GM03348 (cell line): ENCODE measurements at regions not wholly inside any gene's neighbourhood (a gene's known extent, or its start where the extent isn't known, plus 50 kb on each side); places are given as distances from the start of the nearest gene placed in this dataset.

Source experiments
- DNase-seq: peaks from one replicate; pipeline ENCODE4 v3.0.0; 2012; ENCODE audit warnings: low spot score

DNA sequence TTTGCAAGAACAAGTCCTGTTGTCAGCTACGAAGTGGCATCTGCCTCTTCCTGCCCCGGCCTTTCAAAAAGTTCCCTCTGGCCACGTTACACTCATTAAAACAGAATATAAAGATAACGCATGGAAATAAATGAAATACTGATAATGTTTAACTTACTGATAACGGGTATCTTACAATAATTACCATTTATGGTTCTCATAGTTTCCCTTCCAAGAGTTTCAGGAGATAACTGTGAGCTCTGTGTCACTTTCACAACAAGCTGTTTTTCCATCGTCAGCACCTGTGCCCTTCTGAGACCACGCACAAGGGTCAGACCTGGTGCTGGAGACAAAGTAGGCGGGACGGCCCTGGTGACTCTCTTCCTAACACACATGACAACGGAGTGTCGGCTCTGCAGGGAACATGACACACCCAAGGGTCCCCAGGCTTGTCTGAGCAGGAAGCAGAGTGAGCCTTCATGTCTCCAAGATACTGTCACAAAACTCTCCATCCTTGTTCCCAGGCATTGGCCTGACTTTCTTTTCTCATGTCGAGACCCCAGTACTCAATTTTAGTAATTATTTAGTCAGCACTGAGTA is 86.2 kb upstream of the THBS2 start:
- DNase-seq: no peak

DNA sequence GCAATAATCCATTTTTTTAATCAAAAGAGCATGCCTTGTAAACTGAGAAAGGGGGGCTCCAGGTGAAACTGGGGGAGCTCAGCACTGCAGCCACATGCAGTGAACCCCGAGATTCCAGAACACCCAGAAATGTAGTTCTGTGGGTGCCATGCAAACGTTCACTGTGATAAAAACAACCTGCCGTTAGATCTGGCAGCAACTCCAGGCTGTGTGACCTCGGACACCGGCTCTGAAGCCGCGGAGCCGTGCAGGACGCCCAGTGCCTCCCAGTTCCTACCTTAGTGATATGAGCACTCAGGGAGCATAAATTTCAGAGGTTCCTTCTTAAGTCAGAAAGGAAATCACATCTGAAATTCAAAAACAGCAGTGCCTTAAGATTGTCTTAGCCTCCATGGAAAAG is 85.4 kb upstream of the THBS2 start:
- no peak for DNase-seq

DNA sequence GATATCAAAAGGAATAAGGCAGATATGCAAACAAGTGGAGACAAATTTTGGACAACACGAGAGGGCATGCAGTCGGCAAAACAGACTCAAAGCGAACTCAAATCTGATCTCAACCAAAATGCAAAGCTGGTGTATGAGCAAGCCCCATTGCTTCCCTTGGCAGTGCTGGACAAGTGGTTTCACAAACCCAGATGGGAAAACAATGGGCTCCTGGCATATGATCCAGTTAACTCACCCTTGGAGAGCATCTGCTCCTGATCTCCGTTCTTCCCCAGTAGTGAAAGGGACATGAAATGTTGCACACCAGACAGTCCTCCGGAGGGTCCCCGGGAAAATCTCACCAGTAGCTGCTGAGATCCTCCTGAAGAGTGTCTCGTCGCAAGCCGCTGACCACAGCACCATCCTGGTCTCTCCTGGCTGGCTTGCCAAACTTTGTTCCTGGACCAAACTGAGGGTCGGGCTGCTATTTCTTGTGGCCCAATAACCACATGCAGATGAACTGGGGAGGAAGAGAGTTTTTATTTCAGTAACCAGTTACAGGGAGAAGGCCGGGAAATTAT is 84.3 kb upstream of the THBS2 start:
- peak; percentile 69 for DNase-seq

DNA sequence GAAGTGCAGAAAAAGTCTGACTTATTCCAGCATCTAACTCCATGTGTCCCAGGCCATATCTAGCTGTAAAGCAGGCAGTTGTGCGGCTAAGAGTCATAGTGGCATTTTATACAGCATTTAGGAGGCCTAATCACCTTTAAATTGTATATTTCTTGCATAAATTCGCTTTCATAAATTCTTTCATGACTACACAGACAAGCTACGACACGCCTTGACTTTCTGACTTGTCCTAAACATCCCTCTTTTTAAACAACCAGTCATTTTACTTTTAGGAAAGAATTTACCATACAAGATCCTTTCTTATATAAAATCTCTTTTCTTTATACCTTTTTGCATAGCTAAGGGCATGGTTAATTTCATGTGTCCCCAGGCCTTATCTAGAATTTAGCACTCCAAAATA is 81.7 kb upstream of the THBS2 start:
- no peak for DNase-seq

DNA sequence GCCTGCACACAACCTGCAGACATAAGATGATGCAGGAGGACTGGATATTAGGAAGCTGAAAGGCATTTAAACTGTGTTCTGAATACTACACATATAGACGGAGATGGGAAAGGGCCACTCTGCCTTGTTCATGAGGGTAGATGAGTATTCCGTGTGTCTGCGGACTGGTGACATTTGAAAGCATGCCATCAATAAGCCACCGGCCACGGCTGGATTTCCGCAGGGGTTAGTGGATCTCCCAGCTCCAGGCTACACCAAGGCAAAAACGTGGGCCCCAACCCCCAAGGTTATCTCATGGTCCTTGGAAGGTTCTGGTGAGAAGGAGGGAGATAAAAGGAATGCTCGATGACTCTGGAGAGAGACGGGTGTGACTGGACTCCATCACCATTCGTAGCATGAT is 78.6 kb upstream of the THBS2 start:
- no peak for DNase-seq

DNA sequence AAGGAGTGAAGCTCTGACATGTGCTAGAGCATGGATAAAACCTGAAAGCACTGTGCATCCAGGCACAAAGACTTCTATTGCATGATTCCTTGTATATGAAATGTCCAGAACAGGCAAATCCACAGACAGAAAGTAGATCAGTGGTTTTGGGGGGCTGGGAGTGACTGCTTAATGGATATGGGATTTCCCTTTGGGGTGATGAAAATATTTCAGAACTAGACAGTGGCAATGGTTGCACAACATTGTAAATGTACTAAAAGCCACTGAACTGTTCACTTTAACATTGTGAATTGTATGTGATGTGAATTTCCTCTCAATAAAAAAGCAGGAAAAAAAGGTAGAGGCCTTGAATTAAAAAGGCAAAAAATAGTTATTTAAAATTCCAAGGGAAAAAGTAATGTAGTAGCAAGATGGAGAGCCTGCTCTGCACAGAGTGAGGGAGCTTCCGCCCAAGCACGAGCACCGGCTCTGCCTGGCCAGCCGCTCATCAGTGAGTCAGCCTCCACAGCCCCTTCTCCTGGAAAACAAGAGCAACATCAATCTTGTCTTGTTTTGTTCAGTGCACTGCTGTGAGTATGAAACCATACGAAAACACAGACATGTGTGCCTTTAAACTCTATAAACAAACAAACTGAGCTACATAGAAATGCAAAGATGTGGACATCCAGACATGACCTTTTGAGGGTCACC is 74.6 kb upstream of the THBS2 start:
- peak; percentile 74 for DNase-seq

DNA sequence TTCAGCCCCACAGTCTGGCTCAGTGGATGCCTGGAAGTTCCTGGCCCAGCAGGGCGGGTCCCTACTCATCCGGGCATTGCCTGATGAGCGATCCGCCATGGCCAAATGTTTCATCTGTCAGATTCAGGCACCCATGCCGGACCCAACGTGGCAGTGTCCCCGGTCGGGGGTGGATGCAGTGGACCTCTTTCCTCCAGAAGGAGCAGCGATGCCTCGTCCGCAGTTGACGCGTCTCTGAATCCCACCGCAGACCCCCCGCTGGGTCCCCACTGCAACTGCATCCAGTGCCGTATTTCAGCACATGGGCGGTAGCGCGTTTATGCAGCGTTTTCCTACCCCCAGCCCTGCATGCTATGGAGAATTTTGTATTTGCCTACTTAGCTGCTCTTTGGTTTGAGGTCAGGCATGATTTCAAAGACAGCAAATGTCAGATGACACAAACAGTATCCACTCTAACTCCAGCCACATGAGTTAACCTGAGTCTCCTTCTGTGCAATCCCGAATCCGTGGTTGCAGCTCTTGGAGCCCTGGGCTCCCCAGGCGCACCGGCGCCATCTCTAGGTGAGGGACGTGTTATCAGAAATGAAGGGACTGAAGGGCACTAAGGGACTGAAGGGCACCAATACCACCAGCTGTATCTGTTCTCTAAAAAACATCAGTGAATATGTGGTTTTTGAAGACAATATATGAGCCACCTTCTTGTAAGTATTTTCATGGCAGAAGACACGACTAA is 72.6 kb upstream of the THBS2 start:
- DNase-seq: peak; percentile 35

DNA sequence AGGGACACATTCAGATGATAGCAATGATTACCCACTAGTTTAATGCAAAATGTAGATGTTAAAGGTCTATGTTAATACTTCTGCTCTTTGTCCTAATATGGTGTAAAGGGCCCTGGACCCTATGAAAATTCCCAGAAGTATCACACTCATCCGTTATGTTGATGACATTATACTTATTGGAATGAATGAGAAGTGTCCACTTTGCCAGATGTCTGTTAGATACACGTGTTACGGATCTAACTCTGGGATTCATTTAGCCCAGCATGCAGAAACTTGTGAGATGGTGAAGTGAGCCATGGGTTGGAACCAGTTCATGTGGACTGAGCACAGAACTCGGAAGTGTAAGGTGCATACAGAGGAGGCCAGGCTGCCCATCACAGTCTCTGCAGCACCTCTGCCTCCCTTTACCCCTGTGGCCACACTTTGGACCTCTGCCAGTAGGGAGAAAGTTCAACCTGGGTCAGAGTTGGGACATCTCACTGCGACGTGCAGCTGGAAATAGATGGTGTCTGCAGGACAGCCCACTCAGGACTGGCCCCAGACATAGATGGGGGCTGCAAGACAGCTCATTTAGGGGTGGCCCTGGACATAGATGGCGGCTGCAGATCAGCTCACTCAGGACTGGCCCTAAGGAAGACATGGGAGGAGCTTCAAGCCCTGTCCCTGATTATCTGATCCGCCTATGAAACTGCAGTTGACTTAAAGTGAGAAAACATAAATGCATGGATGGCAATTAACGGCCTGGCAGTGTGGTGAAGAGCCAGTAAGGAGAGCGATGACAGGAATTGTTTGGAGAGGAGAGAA is 71.2 kb upstream of the THBS2 start:
- no peak for DNase-seq

DNA sequence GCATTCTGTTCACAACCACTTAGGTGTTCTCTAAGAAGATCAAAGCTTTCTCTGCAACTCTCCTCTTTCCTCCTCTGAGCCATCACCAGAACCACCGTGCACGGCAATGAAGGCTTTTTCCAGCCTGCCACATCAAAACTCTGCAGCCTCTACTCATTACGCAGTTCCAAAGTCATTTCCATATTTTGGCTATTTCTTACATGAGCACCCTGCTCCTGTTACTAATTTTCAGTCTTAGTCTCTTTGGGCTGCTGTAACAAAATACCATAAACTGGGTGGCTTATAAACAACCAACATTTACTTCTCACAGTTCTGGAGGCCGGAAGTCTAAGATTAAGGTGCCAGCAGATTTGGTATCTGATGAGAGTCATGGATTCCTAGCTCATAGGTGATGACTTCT is 70.4 kb upstream of the THBS2 start:
- no peak for DNase-seq

DNA sequence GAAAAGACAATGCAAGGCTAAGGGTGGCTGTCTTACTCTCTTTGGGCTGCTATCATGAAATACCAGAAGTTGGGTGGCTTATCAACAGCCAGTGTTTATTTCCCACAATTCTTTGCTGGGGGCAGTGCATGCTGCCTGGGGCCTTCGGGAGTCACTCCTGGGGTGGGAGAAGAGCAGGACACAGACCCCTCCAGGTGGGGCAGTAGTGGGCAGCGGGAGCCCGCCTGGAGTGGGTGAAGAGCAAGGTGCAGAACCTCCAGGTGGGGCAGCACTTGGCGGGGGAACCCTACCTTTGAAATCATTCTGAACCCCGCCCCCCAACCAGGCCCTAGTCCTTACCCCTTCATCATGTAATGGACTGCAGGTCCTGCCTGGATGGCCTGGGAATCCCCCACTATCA is 69.6 kb upstream of the THBS2 start:
- DNase-seq: no peak

DNA sequence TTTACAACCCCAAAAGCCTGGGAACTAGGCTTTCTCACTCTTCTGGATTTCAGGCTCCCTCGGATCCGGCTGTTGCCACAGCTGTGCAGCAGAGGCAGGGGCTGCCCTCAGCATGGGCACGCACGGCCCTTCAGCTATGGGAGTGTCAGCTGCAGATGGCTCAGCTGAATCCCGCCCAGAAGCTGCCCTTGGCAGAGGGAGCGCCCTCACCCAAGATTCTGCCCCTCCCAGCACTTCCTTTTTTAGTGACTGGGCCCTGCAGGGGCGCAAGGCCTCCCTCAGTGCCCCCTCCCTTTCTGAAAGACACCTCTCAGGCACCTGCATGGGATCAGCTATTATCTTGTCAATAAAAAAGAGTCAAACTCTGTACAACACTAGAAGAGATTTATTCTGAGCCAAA is 67.9 kb upstream of the THBS2 start:
- DNase-seq: no peak

DNA sequence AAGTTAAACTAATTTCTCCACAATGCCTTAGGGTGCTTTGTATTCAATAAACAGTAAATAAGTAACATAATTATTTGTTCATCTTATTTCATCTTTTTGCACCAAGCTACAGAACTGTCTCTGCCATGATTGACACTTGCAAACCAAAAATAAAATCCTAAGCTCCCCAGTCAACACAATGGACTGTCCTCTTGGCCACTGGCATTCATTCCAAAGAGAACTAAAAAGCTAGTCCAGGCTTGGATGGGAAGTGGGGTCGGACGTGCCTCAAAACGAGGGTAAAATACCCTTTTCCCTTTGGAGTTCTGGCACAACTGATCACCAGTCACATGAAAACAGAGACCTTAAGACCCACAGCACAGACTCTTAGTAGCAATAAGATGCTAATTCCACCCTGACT is 66.4 kb upstream of the THBS2 start:
- DNase-seq: no peak

DNA sequence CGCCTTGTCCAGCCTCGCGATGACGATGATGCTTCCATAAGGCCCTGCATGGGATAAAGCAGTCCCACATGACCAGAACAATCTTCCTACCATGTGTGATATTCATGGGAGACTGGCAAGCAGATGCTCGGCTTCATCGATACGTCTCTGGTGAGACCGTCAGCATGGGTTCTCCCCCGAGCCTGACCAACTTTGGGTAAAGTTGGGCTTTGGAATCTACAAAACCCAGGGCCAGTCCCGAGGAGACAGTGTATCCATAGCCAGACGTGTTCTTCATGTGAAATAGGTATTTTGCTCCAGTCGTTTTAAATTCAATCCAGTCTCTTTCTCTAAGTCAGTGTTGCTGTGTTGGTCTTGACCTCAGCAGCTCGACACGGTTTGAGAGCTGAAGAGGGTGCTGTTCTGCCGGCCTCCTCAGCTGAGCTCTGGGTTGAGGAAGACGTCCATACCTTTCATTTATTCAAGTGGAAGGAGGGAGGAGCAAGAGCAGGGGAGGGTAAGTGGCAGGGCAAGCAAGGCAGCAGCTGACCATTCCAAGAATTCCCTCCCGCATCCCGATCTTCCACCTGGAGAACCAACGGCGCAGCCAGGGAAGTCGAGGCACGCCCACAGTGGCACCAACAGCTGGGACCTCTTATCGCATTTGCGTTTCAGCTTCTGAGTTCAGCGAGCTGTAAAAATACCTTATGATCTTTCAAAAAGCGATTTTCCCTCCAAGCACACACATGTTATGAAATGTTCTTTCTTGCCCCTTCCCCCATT is 64.0 kb upstream of the THBS2 start:
- no peak for DNase-seq

DNA sequence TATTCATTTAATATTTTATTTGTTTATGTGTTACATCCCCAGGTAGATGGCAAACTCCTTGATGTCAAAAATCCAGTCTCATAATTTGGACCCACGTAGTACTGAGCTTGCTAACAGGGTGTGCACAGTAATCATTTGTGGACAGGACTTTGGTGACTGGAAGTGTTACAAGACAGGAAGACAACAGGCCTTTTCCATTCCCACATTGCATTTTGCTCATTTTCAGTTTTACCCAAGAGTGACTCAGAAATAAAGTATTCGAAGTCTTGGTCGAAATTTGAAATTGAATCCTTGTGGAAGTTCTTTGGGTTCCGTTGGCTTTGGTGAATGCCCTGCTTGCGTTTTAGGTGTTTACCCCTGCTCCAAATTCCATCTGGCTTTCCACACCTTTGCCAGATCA is 63.0 kb upstream of the THBS2 start:
- DNase-seq: peak; percentile 35

DNA sequence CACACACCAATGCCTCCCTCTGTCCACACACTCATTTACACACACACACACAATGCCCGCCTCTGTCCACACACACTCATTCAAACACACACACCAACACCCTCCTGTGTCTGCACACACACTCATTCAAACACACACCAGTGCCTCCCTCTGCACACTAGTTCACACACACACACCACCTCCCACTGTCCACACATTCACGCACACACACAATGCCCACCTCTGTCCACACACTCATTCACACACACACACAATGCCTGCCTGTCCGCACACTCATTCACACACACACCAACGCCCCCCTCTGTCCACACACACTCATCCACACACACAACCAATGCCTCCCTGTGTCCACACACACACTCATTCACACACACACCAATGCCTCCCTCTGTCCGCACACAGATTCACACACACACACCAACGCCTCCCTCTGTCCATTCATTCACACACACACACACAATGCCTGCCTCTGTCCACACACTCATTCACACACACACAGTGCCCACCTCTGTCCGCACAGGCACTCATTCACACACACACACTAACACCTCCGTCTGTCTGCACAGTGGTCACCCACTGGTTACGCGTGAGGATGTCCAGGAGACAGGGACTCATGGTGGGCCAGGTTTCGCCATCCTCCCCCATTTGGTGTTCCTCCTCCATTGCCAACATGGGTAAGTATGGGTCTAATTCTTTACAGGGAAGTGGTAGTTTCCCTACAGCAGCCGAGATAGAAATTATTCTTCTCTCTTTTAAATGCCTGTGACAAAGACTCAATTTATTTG is 62.4 kb upstream of the THBS2 start:
- no peak for DNase-seq

DNA sequence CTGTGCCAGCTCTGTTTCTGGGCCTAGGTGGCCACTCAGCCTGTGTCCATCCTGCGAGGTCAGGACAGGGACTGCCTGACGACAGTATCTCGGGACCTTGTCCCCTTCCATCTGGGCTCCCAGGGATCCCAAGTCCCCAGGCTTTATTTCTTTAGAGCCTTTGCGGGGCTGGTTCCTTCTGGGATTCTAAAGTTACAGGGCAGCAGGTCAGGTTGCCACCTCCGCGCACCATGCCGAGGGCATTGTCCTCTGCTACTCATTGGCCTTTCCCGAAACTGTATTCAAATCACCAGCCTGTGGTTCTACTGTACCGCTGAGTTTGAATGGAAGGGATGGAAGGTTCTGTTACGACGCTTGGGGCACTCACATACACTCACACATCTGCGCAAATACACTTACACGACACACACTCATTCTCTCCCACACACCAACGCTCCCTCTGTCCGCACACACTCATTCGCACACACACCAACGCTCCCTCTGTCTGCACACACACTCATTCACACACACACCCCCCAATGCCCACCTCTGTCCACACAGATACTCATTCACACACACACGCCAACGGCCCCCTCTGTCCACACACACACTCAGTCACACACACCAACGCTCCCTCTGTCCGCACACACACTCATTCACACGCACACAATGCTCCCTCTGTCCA is 59.8 kb upstream of the THBS2 start:
- DNase-seq: no peak

DNA sequence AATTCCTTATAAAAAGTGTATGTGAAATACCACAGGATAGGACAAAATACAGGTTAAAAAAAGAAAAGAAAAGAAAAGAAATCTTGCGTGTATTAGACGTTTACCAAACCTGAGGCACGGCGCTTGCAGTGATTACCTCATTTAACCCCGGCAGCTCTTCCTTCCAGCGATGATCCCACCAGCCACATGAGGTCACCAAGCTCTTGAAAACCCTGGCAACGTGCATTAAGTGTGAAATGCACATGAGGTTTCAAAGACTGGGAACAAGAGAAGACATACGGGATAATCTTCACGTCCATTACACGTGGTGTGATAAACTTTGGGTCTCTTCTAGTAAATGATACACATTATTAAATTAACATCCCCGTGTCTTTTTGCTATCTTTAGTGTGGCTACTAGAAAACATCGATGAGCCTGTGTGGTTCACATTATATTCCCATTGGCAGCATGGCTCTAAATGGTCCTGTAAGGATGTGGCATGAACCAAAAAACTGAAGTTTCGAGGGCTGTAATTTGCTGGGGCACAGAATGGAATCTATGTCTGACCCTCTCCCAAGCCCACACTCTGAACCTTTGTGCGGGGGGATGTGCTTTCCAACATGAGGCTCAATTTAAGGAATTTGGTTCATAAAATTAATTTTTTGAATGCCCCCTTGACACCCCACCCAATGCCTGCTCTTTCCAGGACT is 59.2 kb upstream of the THBS2 start:
- DNase-seq: peak; percentile 66

DNA sequence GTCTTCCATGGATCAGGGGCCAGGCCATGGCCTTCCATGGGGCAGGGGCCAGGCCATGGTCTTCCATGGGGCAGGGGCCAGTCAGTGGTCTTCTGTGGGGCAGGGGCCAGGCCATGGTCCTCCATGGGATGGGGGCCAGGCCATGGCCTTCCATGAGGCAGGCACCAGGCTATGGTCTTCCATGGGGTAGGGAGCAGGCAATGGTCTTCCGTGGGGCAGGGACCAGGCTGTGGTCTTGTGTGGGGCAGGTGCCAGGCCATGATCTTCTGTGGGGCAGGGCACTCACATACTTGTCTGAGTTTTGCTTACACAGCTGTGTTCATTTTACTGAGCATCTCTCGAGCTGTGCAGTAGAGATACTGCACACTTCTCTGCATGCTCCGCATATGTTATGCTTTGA is 57.3 kb upstream of the THBS2 start:
- DNase-seq: no peak
